ENCODE measurements at regions not wholly inside any gene's neighbourhood (a gene's known extent, or its start where the extent isn't known, plus 50 kb on each side); places are given as distances from the start of the nearest gene placed in this dataset.

GRCh38 chr7:118696879-118697278 is 472.4 kb downstream of the ANKRD7 start:
- no peak for TF ChIP-seq CTCF (IDR thresholded peaks at IDR 0.05; ENCODE audit: low read depth, low read length, missing control alignments)
- no peak for DNase-seq (ENCODE audit: low read depth)
- no peak overlapping the region for H3K4me3 ChIP-seq (ENCODE audit: low read depth, low read length)

GRCh38 chr7:118699222-118699621 is 474.7 kb downstream of the ANKRD7 start:
- no peak for TF ChIP-seq CTCF (IDR thresholded peaks at IDR 0.05; ENCODE audit: low read depth, low read length, missing control alignments)
- no peak overlapping the region for H3K4me3 ChIP-seq (ENCODE audit: low read depth, low read length)
- DNase-seq (ENCODE audit: low read depth) = no peak

GRCh38 chr7:118708741-118709140 is 484.2 kb downstream of the ANKRD7 start:
- DNase-seq (ENCODE audit: low read depth) = no peak
- TF ChIP-seq CTCF (IDR thresholded peaks at IDR 0.05; ENCODE audit: low read depth, low read length, missing control alignments) = no peak
- no peak overlapping the region for H3K4me3 ChIP-seq (ENCODE audit: low read depth, low read length)

GRCh38 chr7:118711688-118712087 is 487.2 kb downstream of the ANKRD7 start:
- no peak for TF ChIP-seq CTCF (IDR thresholded peaks at IDR 0.05; ENCODE audit: low read depth, low read length, missing control alignments)

GRCh38 chr7:118713039-118713438 is 488.5 kb downstream of the ANKRD7 start:
- no peak for TF ChIP-seq CTCF (IDR thresholded peaks at IDR 0.05; ENCODE audit: low read depth, low read length, missing control alignments)
- DNase-seq (ENCODE audit: low read depth) = no peak
- H3K4me3 ChIP-seq (ENCODE audit: low read depth, low read length) = no peak overlapping the region

More at GRCh38 chr7:118711688-118712087, 487.2 kb downstream of the ANKRD7 start:
- no peak overlapping the region for H3K4me3 ChIP-seq (ENCODE audit: low read depth, low read length)
- no peak for DNase-seq (ENCODE audit: low read depth)

- no peak overlapping the region for H3K4me3 ChIP-seq (ENCODE audit: low read depth, low read length)
- DNase-seq (ENCODE audit: low read depth) = no peak
- TF ChIP-seq CTCF (IDR thresholded peaks at IDR 0.05; ENCODE audit: low read depth, low read length, missing control alignments) = no peak
Observed at GRCh38 chr7:118720632-118721031, 496.1 kb downstream of the ANKRD7 start.

- no peak overlapping the region for H3K4me3 ChIP-seq (ENCODE audit: low read depth, low read length)
- TF ChIP-seq CTCF (IDR thresholded peaks at IDR 0.05; ENCODE audit: low read depth, low read length, missing control alignments) = no peak
- no peak for DNase-seq (ENCODE audit: low read depth)
Observed at GRCh38 chr7:118731854-118732253, 507.4 kb downstream of the ANKRD7 start.

Measured in GM12864 (cell line).